ENCODE measurements at regions not wholly inside any gene's neighbourhood (a gene's known extent, or its start where the extent isn't known, plus 50 kb on each side); places are given as distances from the start of the nearest gene placed in this dataset.

DNA sequence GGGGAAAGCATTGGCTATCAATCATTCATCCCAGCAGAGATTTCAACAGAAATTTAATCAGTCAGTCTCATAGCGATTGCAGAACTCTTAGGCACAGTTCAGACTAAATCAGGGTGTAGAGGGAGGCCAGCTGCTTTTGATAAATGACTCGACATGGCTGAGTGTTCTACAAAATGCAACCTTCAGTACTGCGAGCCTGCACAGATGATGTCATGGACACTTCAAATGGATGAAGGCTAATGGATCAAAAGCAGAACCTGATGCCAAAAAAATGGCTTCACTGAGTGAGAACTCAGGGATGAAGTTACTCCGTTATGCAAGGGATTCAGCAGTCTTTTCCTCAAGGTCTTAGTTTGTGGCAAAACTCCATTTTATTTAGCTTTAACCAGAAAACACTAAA, 167.3 kb downstream of the DACT1 start (continued):
- no peak for TF ChIP-seq KDM1A (IDR thresholded peaks at IDR 0.05; ENCODE audit: borderline replicate concordance, low read length)
- TF ChIP-seq POLR2A (IDR thresholded peaks at IDR 0.05; ENCODE audit: control extremely low read depth in 1 of 2, low read depth in 2 of 2, low read length in 2 of 2), result no peak
